Suprapubic skin (tissue), 3 donors: ENCODE measurements at regions not wholly inside any gene's neighbourhood (a gene's known extent, or its start where the extent isn't known, plus 50 kb on each side); places are given as distances from the start of the nearest gene placed in this dataset.

Experiments used
- POLR2AphosphoS5 ChIP-seq, 3 donors: sonication (generic); formaldehyde crosslinking; IDR thresholded peaks; one replicate each; pipeline ENCODE4 v1.6.1; 2017; ENCODE audit warnings: antibody characterized with exemption in 3 of 3
- TF ChIP-seq, protein P1 (sequence below), 2 donors: fragments of 200-600 bp in 1 of 2; fragments of 450-650 bp in 1 of 2; sonication (generic) in 1 of 2; IDR thresholded peaks; one replicate each; pipeline ENCODE4 v1.5.1; 2016 to 2019; ENCODE audit warnings: antibody characterized with exemption in 2 of 2, mild to moderate bottlenecking in 1 of 2, moderate library complexity in 1 of 2

DNA sequence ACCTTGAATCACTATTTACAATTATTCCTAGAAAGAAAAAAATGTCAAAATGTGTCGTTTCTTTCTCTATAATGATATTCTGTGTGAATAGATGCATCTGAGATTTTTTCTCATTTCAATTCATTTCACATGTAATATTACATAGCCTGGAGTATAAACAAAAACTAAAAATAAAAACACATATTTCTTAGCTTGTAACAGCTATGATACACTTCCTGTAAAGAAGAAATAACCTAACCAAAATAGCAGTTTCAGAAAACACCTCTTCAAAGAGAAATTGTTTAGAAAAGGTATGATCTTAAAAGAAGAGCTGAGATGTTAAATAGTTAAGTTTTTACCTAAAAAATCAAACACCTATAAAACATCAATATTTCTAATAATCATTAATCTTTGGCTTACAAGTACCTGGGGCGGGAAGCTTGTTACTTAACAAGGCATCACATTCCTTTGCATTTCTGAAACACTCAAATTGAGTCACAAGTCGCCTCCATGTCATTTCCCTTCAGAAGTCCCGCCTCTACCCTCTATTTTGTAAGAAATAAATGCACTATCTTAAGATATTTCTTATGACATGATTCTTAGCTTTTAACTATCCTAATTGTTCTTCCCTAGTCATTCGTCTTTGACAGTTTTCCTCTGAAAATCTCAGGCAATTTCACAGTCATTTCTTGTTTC lies 76.5 kb downstream of the PCDH18 start:
- TF ChIP-seq, protein P1, sequence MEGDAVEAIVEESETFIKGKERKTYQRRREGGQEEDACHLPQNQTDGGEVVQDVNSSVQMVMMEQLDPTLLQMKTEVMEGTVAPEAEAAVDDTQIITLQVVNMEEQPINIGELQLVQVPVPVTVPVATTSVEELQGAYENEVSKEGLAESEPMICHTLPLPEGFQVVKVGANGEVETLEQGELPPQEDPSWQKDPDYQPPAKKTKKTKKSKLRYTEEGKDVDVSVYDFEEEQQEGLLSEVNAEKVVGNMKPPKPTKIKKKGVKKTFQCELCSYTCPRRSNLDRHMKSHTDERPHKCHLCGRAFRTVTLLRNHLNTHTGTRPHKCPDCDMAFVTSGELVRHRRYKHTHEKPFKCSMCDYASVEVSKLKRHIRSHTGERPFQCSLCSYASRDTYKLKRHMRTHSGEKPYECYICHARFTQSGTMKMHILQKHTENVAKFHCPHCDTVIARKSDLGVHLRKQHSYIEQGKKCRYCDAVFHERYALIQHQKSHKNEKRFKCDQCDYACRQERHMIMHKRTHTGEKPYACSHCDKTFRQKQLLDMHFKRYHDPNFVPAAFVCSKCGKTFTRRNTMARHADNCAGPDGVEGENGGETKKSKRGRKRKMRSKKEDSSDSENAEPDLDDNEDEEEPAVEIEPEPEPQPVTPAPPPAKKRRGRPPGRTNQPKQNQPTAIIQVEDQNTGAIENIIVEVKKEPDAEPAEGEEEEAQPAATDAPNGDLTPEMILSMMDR (IDR thresholded peaks at IDR 0.05), result no peak
- no peak for TF ChIP-seq POLR2AphosphoS5 (IDR thresholded peaks at IDR 0.05)
